Gastrocnemius medialis (tissue), 4 donors: ENCODE measurements at regions not wholly inside any gene's neighbourhood (a gene's known extent, or its start where the extent isn't known, plus 50 kb on each side); places are given as distances from the start of the nearest gene placed in this dataset.

Experiments used
- ATAC-seq, 2 donors: fragments of 150-250 bp; one replicate each; pipeline ENCODE4 v1.9.1; 2016
- DNase-seq, 2 donors: peaks; one replicate each; pipeline ENCODE4 v3.0.0-alpha.2; 2019
- H3K27ac ChIP-seq, 4 donors: fragments of 200-600 bp; sonication (generic); 1 replicate in 1 of 4; 2 replicates in 3 of 4; pipeline ENCODE4 v1.5.1; 2016 to 2018; ENCODE audit warnings: mild to moderate bottlenecking in 2 of 4, moderate library complexity in 1 of 4
- H3K27me3 ChIP-seq, 3 donors: fragments of 200-600 bp; sonication (generic) in 2 of 3; 1 replicate in 1 of 3; 2 replicates in 2 of 3; pipeline versions ENCODE4 v1.5.1 to v1.6.0; 2016 to 2019; ENCODE audit warnings: mild to moderate bottlenecking in 1 of 3, moderate library complexity in 1 of 3
- H3K36me3 ChIP-seq, 2 donors: fragments of 200-600 bp; sonication (generic) in 1 of 2; one replicate each; pipeline ENCODE4 v1.5.1; 2017 to 2018
- H3K4me1 ChIP-seq, 2 donors: fragments of 200-600 bp; sonication (generic) in 1 of 2; one replicate each; pipeline ENCODE4 v1.5.1; 2016 to 2017; ENCODE audit warnings: mild to moderate bottlenecking in 2 of 2
- H3K4me3 ChIP-seq, 4 donors: fragments of 200-600 bp; sonication (generic) in 3 of 4; 1 replicate in 1 of 4; 2 replicates in 3 of 4; pipeline ENCODE4 v1.5.1; 2016 to 2019; ENCODE audit warnings: mild to moderate bottlenecking in 2 of 4
- H3K9me3 ChIP-seq, 3 donors: fragments of 200-600 bp; sonication (generic) in 2 of 3; 1 replicate in 1 of 3; 2 replicates in 2 of 3; pipeline ENCODE4 v1.5.1; 2016 to 2019
- CTCF ChIP-seq, 5 experiments: fragments of 450-650 bp in 3 of 5; fragments of 200-600 bp in 2 of 5; sonication (generic) in 2 of 5; IDR thresholded peaks in 4 of 5; conservative IDR thresholded peaks in 1 of 5; 1 replicate in 4 of 5; 2 replicates in 1 of 5; pipeline ENCODE4 v1.5.1; 2016 to 2019; ENCODE audit warnings: antibody characterized with exemption in 5 of 5, mild to moderate bottlenecking in 3 of 5, moderate library complexity in 3 of 5
- POLR2A ChIP-seq, 2 donors: fragments of 450-650 bp; IDR thresholded peaks; one replicate each; pipeline ENCODE4 v1.6.1; 2017; ENCODE audit warnings: antibody characterized with exemption in 2 of 2, mild to moderate bottlenecking in 2 of 2, moderate library complexity in 2 of 2
- in situ Hi-C, 4 donors: fragments of 200-750 bp; cut with MboI; loops; one replicate each; pipeline versions ENCODE4 v1.15.0 to v1.8.0; 2017; ENCODE audit warnings: low sequenced_read_pairs in 4 of 4
- intact Hi-C: fragments of 100-400 bp; cut with DNase I; formaldehyde crosslinking; loops from one replicate; pipeline ENCODE4 v1.15.1; 2023; ENCODE audit warnings: low total_unique reads

GRCh38 chr4:56748271-56748670, 67.2 kb upstream of the HOPX start:
- Histone ChIP-seq H3K4me1 (no peaks in the 10 kb centered on the region), H3K9me3 (no peaks in the 10 kb centered on the region), H3K27ac (no peak overlapping the region), H3K36me3 (no peaks in the 10 kb centered on the region), H3K4me3 (no peak overlapping the region), H3K27me3 (no peaks in the 10 kb centered on the region)
- ATAC-seq = no peak
- TF ChIP-seq CTCF (IDR thresholded peaks at IDR 0.05 in 4 of 5, conservative IDR thresholded peaks at IDR 0.05 in 1 of 5) (no peak), POLR2A (IDR thresholded peaks at IDR 0.05) (no peak)
- in situ Hi-C loops = no loop called here
- no peak for DNase-seq
- intact Hi-C loops = no loop called here

- in situ Hi-C loops (no loop called here), intact Hi-C loops (no loop called here)
- Histone ChIP-seq H3K27me3 (no peaks in the 10 kb centered on the region), H3K4me3 (no peak overlapping the region), H3K27ac (no peak overlapping the region), H3K36me3 (no peaks in the 10 kb centered on the region), H3K9me3 (no peaks in the 10 kb centered on the region), H3K4me1 (no peaks in the 10 kb centered on the region)
- no peak for DNase-seq
- ATAC-seq = no peak
- TF ChIP-seq CTCF (IDR thresholded peaks at IDR 0.05 in 4 of 5, conservative IDR thresholded peaks at IDR 0.05 in 1 of 5) (no peak), POLR2A (IDR thresholded peaks at IDR 0.05) (no peak)
Observed at GRCh38 chr4:56746639-56747038, 65.5 kb upstream of the HOPX start.

- Histone ChIP-seq H3K27me3 (no peaks in the 10 kb centered on the region), H3K4me1 (no peaks in the 10 kb centered on the region), H3K27ac (no peak overlapping the region), H3K4me3 (no peak overlapping the region), H3K36me3 (no peaks in the 10 kb centered on the region), H3K9me3 (no peaks in the 10 kb centered on the region)
- no peak for DNase-seq
- intact Hi-C loops (no loop called here), in situ Hi-C loops (no loop called here)
- ATAC-seq = no peak
- TF ChIP-seq POLR2A (IDR thresholded peaks at IDR 0.05) = no peak
- no peak for TF ChIP-seq CTCF (IDR thresholded peaks at IDR 0.05 in 4 of 5, conservative IDR thresholded peaks at IDR 0.05 in 1 of 5)
Observed at GRCh38 chr4:56745042-56745441, 63.9 kb upstream of the HOPX start.

- no peak for DNase-seq
- Histone ChIP-seq H3K9me3 (no peaks in the 10 kb centered on the region), H3K4me1 (no peaks in the 10 kb centered on the region), H3K27ac (no peak overlapping the region), H3K27me3 (no peaks in the 10 kb centered on the region), H3K36me3 (no peaks in the 10 kb centered on the region), H3K4me3 (no peak overlapping the region)
- intact Hi-C loops = no loop called here
- ATAC-seq = no peak
- in situ Hi-C loops = no loop called here
- TF ChIP-seq CTCF (IDR thresholded peaks at IDR 0.05 in 4 of 5, conservative IDR thresholded peaks at IDR 0.05 in 1 of 5) (no peak), POLR2A (IDR thresholded peaks at IDR 0.05) (no peak)
Observed at GRCh38 chr4:56744030-56744429, 62.9 kb upstream of the HOPX start.

GRCh38 chr4:56743550-56743949, 62.5 kb upstream of the HOPX start:
- DNase-seq (no peak), ATAC-seq (no peak)
- TF ChIP-seq CTCF (IDR thresholded peaks at IDR 0.05 in 4 of 5, conservative IDR thresholded peaks at IDR 0.05 in 1 of 5) (no peak), POLR2A (IDR thresholded peaks at IDR 0.05) (no peak)
- intact Hi-C loops (no loop called here), in situ Hi-C loops (no loop called here)
- H3K27ac ChIP-seq = no peak overlapping the region
- H3K27me3 ChIP-seq = no peaks in the 10 kb centered on the region
- no peak overlapping the region for H3K4me3 ChIP-seq
- no peaks in the 10 kb centered on the region for H3K36me3 ChIP-seq
- H3K4me1 ChIP-seq = no peaks in the 10 kb centered on the region
- no peaks in the 10 kb centered on the region for H3K9me3 ChIP-seq
